AML-193 (cell line): ENCODE measurements at regions not wholly inside any gene's neighbourhood (a gene's known extent, or its start where the extent isn't known, plus 50 kb on each side); places are given as distances from the start of the nearest gene placed in this dataset.

Experiments
- DNase-seq, 2 experiments: peaks; one replicate each; lab custom pipeline; 2025; lab: John Stamatoyannopoulos, UW

- no peak for DNase-seq
Measured at GRCh38 chr4:10981576-10981975, 297.0 kb upstream of the CLNK start.

GRCh38 chr4:10981096-10981495 lies 296.5 kb upstream of the CLNK start:
- no peak for DNase-seq

- DNase-seq, result no peak
Measured at GRCh38 chr4:10979032-10979431, 294.5 kb upstream of the CLNK start.

GRCh38 chr4:10977534-10977933 lies 293.0 kb upstream of the CLNK start:
- DNase-seq, result no peak

- DNase-seq, result no peak
Measured at GRCh38 chr4:10974371-10974770, 289.8 kb upstream of the CLNK start.

- no peak for DNase-seq
Measured at GRCh38 chr4:10973686-10974085, 289.1 kb upstream of the CLNK start.

GRCh38 chr4:10971800-10972401 lies 287.3 kb upstream of the CLNK start:
- DNase-seq, result no peak

GRCh38 chr4:10965196-10965595 lies 280.6 kb upstream of the CLNK start:
- no peak for DNase-seq

GRCh38 chr4:10963958-10964703 lies 279.6 kb upstream of the CLNK start:
- DNase-seq, result no peak

- no peak for DNase-seq
Measured at GRCh38 chr4:10963241-10963640, 278.7 kb upstream of the CLNK start.

- no peak for DNase-seq
Measured at GRCh38 chr4:10962246-10962645, 277.7 kb upstream of the CLNK start.

- DNase-seq, result no peak
Measured at GRCh38 chr4:10960389-10960788, 275.8 kb upstream of the CLNK start.

GRCh38 chr4:10959586-10959985 lies 275.0 kb upstream of the CLNK start:
- no peak for DNase-seq

- DNase-seq, result no peak
Measured at GRCh38 chr4:10958226-10958856, 273.8 kb upstream of the CLNK start.

- no peak for DNase-seq
Measured at GRCh38 chr4:10951306-10951705, 266.7 kb upstream of the CLNK start.

- DNase-seq, result no peak
Measured at GRCh38 chr4:10949039-10949733, 264.6 kb upstream of the CLNK start.

GRCh38 chr4:10947898-10948297 lies 263.3 kb upstream of the CLNK start:
- no peak for DNase-seq

- no peak for DNase-seq
Measured at GRCh38 chr4:10944321-10944720, 259.8 kb upstream of the CLNK start.

- no peak for DNase-seq
Measured at GRCh38 chr4:10942156-10942555, 257.6 kb upstream of the CLNK start.

GRCh38 chr4:10929818-10930217 lies 245.2 kb upstream of the CLNK start:
- DNase-seq, result no peak

- DNase-seq, result no peak
Measured at GRCh38 chr4:10925996-10926395, 241.4 kb upstream of the CLNK start.

- DNase-seq, result no peak
Measured at GRCh38 chr4:10924274-10924673, 239.7 kb upstream of the CLNK start.

GRCh38 chr4:10917566-10917965 lies 233.0 kb upstream of the CLNK start:
- DNase-seq, result no peak
